ENCODE measurements at regions not wholly inside any gene's neighbourhood (a gene's known extent, or its start where the extent isn't known, plus 50 kb on each side); places are given as distances from the start of the nearest gene placed in this dataset.

- Mint-ChIP-seq H3K36me3 (no peaks in the 10 kb centered on the region), H3K9me3 (peaks cover 0 to 3% (median 0%) of the 10 kb centered on the region in 3 donors), H3K27me3 (no peaks in the 10 kb centered on the region), H3K27ac (no peak overlapping the region), H3K4me1 (no peaks in the 10 kb centered on the region), H3K4me3 (no peak overlapping the region)
Observed at GRCh38 chr11:92916299-92916698, 53.2 kb upstream of the MTNR1B start.

- Mint-ChIP-seq H3K9me3 (no peaks in the 10 kb centered on the region), H3K4me3 (no peak overlapping the region), H3K27me3 (no peaks in the 10 kb centered on the region), H3K27ac (no peak overlapping the region), H3K36me3 (no peaks in the 10 kb centered on the region), H3K4me1 (no peaks in the 10 kb centered on the region)
Observed at GRCh38 chr11:92917927-92918326, 51.5 kb upstream of the MTNR1B start.

GRCh38 chr11:92919048-92919447 lies 50.4 kb upstream of the MTNR1B start:
- H3K27me3 Mint-ChIP-seq, result no peaks in the 10 kb centered on the region
- H3K36me3 Mint-ChIP-seq, result no peaks in the 10 kb centered on the region
- no peaks in the 10 kb centered on the region for H3K4me1 Mint-ChIP-seq

More at GRCh38 chr11:92919048-92919447, 50.4 kb upstream of the MTNR1B start:
- no peak overlapping the region for H3K27ac Mint-ChIP-seq
- H3K4me3 Mint-ChIP-seq, result no peak overlapping the region
- H3K9me3 Mint-ChIP-seq, result peaks cover 0 to under 1% (median 0%) of the 10 kb centered on the region in 3 donors
